NCI-H187 treated with DMSO at 0.1 percent for 48 hours (cell line): ENCODE measurements at regions not wholly inside any gene's neighbourhood (a gene's known extent, or its start where the extent isn't known, plus 50 kb on each side); places are given as distances from the start of the nearest gene placed in this dataset.
A peak's percentile ranks its signal among the peaks of the same experiment; 100 is the strongest.
"Not testable (repeated sequence)": the region's sequence is repeated elsewhere in the genome, so short reads cannot be mapped to it uniquely, and the experiment has no call there.

Experiments
- DNase-seq: peaks from one replicate; lab custom pipeline; 2025; lab: John Stamatoyannopoulos, UW

GRCh38 chr7:131052285-131052904, 275.3 kb upstream of the MKLN1 start:
- no peak for DNase-seq

GRCh38 chr7:131056007-131056406, 271.7 kb upstream of the MKLN1 start:
- DNase-seq = no peak

GRCh38 chr7:131057015-131057793, 270.5 kb upstream of the MKLN1 start:
- DNase-seq = no peak

GRCh38 chr7:131057794-131058070, 269.9 kb upstream of the MKLN1 start:
- DNase-seq = no peak

- not testable (repeated sequence) for DNase-seq
Measured at GRCh38 chr7:131058561-131059288, 269.0 kb upstream of the MKLN1 start.

GRCh38 chr7:131059401-131059800, 268.3 kb upstream of the MKLN1 start:
- not testable (repeated sequence) for DNase-seq

- DNase-seq = no peak
Measured at GRCh38 chr7:131061158-131061557, 266.5 kb upstream of the MKLN1 start.

GRCh38 chr7:131061818-131062217, 265.9 kb upstream of the MKLN1 start:
- no peak for DNase-seq

- no peak for DNase-seq
Measured at GRCh38 chr7:131066635-131067034, 261.0 kb upstream of the MKLN1 start.

GRCh38 chr7:131067220-131067619, 260.5 kb upstream of the MKLN1 start:
- no peak for DNase-seq

- no peak for DNase-seq
Measured at GRCh38 chr7:131068604-131069021, 259.1 kb upstream of the MKLN1 start.

- no peak for DNase-seq
Measured at GRCh38 chr7:131071786-131072504, 255.7 kb upstream of the MKLN1 start.

- DNase-seq = peak; percentile 47
Measured at GRCh38 chr7:131072505-131073091, 255.1 kb upstream of the MKLN1 start.

GRCh38 chr7:131074043-131074442, 253.6 kb upstream of the MKLN1 start:
- DNase-seq = no peak

GRCh38 chr7:131074585-131074984, 253.1 kb upstream of the MKLN1 start:
- DNase-seq = no peak

- no peak for DNase-seq
Measured at GRCh38 chr7:131075406-131075805, 252.3 kb upstream of the MKLN1 start.

- no peak for DNase-seq
Measured at GRCh38 chr7:131076032-131076431, 251.6 kb upstream of the MKLN1 start.

GRCh38 chr7:131076711-131077181, 250.9 kb upstream of the MKLN1 start:
- DNase-seq = no peak

- DNase-seq = no peak
Measured at GRCh38 chr7:131077735-131078134, 249.9 kb upstream of the MKLN1 start.

- DNase-seq = no peak
Measured at GRCh38 chr7:131080754-131081153, 246.9 kb upstream of the MKLN1 start.

- no peak for DNase-seq
Measured at GRCh38 chr7:131081308-131081707, 246.4 kb upstream of the MKLN1 start.

- DNase-seq = no peak
Measured at GRCh38 chr7:131083781-131084180, 243.9 kb upstream of the MKLN1 start.
